GM19395 (cell line): ENCODE measurements at regions not wholly inside any gene's neighbourhood (a gene's known extent, or its start where the extent isn't known, plus 50 kb on each side); places are given as distances from the start of the nearest gene placed in this dataset.

ENCODE experiments used
- ATAC-seq: cut with Tn5 transposase; IDR thresholded peaks from one replicate; pipeline ENCODE4 v1.9.1; 2021; ENCODE audit warnings: mild to moderate bottlenecking, moderate library complexity; ENCODE audit not compliant: unreplicated experiment

DNA sequence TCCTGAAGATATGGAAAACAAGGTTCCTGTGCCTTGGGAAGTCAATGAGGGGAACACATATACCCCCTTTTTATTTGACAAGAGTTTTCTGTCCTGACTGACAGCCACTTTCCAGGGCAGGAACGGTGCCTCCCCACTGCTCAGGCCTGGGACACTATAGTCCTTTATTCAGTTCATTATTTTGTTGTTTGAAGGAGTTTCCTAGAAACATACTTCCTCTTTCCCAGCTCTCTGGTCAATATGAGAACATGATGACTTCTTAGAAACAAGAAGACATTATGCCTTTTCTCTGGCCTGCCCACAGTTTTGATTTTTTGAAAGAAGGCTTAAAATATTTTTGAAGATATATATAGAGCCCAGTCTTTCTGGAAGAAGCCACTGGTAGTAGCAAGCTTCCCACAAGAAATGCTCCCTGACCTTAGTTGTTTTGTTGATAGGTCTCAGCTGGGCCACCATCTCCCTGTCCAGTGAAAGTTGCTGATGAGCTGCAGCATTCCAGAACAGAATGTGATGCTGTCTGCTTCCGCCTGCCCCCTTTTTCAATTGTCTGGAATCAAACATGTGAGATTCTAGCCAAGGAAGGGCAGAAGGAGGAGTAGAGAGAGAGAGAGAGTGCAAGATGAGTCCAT, 122.7 kb upstream of the ADRA1D start:
- ATAC-seq, result no peak

DNA sequence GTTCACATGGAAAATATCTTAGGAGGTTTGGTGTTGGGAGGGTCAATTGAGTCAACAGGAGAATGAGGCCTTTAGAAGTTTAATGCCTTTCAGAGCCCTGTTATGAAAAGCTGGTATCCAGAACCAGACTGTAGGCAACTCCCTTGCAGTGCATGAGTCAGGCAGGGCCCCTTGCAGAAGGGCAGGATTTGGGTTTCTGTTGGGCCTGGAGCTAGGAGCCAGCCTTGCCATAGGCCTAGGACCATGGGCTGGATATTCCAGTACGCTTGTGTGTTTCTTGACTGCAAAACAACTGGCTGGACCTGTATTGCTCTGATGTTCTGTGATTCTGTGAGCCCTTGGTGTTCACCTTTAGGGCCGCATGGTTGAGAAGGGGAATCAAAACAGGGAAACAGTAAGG, 121.8 kb upstream of the ADRA1D start:
- no peak for ATAC-seq

DNA sequence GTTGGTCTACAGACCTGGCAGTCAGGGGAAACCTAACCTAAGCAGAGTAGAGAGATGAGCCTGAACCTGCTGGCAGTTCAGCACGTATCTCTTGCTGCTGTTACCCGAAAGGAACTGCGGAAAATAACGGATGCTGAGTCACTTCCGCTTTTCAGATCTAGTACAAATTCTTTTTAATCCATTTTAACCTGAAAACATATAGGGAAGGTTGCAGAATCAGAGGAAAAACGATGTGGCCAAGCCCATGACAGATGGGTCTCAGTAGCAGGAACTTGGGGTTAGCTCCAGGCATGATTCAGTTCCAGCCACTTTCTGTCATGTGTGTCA, 120.7 kb upstream of the ADRA1D start:
- ATAC-seq, result peak; percentile 76

DNA sequence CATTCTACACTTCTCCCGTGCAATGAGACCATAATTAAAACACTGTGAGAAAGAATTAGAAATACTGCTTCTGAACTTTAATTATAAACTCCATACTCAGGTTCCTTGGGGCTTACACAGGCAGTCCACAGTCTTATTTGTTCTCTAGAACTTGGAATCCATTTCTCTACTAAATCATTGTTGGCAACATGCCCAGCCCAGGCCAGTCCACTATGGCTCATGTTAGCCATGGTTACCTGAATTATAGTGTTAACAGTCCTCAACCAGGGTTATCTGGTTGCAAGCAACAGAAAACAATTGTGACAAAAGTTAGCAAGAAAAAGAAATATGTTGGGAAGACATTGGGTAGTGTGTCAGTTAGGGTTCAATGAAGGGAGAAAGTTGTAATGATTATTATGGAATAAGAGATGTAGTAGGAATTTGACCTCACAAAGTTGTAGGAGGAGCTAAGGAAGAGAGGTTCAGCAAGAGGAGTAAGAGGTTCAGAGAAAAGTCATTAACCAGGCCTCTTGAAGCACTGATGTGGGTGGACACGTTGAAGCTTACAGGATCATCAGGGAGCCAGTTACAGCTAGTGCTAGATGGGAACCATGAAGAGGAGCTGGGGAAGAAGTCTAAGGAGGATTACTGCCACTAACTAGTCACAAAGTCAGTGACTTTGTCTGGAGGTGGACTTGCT, 120.2 kb upstream of the ADRA1D start:
- ATAC-seq, result peak; percentile 41

DNA sequence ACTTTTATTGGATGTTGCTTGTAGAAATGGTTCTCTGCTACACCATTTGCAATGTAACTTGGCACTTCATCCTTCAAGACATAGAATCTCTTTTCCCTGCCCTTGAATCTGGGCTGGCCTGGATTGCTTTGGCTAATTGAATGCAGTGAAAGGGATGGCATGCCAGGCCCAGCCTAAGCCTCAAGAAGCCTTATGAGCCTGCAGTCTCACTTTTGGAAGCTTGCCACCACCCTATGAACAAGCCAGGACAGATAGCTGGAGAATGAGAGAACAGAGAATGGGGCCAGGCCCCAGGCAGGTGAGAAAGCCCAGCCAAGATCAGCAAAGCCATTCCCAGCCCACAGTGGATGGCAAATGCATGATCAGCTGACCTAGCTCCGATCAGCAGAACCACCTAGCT, 117.0 kb upstream of the ADRA1D start:
- ATAC-seq, result no peak

DNA sequence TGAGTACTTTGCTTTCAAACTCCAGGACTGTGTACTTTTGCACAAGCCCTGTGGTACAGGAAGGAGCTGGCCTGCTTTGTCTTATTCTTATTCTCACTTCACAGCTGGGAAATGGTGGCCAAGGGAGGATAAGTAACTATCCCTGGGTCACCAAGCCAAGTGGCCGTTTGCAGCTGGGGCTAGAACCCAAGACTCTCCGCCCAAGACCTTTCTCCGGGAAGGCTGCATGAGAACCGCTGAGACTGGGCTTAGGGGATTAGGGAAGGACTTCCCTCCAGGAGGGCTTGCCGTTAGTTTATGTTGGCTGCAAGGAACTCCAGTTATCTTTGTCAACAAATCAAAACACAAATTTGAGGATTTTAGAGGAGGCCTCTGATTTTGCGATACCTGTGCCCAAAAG, 109.5 kb upstream of the ADRA1D start:
- ATAC-seq, result no peak

DNA sequence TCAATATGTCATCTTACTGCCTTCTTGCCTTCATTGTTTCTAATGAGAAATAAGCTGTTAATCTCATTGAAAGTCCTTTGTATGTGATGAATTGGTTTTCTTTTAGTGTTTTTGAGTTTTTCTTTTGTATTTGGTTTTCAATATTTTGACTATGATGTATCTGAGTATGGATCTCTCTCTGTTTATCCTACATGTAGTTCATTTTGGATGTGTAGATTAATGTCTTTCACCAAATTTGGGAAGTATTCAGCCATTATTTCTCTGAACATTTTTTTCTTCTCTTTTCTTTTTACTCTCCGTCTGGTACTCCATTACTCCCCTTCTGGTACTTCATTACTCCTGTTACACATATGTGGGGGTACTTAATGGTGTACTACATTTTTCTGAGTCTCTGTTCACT, 103.3 kb upstream of the ADRA1D start:
- no peak for ATAC-seq

DNA sequence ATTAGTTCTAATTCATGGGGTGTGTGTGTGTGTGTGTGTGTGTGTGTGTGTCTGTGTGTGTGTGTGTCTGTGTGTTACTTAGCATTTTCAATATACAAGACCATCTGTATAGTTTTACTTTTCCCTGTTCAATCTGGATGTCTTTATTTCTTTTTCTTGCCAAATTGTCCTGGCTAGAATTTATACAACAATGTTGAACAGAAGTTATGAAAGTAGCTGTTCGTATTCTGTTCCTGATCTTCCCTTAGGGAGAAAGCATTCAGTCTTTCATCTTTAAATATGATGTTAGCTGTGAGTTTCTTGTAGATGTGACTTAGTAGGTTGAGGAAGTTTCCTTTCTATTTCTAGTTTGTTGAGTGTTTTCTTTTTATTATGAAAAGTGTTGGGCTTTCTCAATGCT, 101.0 kb upstream of the ADRA1D start:
- no peak for ATAC-seq

DNA sequence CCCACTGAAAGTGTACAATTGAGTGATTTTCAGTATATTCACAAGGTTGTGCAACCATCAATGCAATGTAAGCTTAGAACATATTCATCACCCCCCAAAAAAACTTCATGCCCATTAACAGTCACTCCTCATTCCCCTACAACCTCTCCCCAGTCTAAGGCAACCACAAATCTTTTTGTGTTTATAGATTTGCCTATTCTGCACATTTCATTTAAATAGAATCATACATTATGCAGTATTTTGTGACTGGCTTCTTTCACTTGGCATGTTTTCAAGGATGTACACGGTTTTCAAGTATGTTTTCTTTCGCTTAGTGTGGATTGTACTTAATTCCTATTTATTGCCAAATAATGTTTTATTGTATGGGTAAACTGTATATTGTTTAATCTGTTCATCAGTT, 95.6 kb upstream of the ADRA1D start:
- ATAC-seq, result no peak

DNA sequence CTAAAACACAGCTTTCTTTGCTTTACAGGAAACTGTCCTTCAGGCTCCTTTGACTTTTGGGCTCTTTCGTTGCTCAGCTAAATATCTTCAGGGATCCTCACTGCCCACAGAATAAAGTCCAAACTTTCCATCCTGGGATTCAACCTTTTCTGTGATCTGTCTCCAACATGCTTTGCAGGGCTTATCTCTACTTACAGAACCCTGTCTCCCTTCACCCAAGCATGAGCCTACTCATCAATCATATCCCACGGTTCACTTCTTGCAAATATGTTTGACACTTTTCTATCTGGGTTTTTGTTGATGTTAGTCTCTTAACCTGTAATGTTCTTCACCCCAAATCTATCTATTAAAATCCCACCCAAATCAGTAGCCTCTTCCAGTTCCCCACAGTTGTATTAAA, 93.5 kb upstream of the ADRA1D start:
- no peak for ATAC-seq

DNA sequence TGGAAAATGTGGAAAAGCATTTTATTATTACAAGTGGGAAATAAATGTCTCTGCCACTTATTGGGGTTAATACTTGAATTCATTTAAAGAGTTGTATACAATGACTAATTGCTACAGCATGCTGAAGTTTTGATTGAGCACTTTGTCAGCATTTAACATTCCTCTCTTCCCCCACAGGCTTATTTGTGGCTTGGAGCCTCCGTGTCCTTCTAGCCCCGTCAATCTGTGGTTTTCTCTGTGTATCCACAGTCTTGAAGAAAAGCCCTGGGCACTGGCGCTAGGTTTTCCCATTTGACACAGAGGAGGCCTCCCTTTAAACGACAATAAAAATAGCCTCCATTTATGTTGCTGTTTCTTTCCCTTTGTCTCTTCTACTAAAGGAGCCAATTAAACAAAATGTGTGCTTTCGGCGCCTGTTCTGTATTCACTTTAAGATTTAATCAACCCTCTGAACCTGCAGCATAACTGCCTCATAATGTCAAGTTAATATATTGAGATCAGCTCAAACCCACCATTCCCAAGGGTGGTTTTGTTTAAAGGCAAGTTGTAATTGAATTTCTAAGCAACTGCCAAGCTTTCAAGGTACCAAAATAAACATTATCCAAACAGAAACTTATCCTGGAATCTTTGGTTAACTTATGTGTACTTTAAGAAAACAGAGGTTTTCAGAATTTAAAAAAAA, 92.9 kb upstream of the ADRA1D start:
- ATAC-seq, result no peak

DNA sequence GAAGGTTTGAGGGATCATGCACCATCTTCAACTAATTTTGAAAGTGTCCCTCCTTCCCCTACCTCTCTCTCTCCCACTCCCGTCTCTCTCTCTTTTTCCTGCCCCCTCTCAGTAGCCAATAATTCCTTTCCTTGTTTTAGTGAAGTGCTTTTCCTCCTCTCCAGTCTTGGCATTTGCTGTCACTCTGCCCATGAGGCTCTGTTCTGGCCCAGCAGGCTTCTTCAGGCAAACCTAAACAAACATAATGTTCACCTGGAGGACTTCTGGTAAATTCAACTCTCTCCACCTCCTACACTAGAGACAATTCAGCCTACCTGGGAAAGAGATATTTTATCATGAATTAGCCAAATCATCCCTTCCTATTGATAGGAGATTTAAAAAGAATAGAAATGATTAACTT, 86.6 kb upstream of the ADRA1D start:
- ATAC-seq, result no peak

DNA sequence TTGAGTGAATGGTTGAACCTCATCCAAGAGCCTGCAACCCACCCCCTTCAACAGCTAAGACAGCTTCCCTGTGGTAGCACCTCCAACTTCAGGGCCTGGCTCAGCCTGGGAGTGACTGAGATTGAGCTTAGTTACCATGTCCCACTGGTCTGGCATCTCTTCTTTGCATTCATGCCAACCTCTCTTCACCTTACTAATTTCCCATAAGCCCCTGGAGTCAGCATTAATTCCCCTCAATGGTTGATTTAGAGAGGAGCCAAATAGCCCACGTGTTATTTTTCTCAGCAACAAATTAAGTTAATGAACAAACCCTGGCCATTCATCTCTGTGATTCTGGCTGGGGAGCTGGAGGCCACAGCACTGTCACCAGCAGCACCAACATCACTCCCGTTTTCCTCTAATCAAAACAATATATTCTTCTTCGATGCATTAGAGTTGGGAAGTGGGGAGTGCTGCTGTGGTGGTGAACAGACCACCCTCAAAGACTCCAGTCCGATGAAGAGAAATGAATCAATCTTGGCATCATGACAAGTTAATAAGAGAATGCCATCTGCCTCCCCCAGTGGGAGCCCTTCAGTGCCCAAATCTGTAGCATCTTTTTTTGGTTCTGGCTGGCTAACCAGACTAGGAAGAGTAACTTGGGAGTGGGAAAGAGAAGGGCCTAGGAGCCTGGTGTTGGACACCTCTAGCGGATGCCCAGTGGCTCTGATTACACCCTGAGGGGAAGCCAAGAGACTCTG, 83.2 kb upstream of the ADRA1D start:
- no peak for ATAC-seq

DNA sequence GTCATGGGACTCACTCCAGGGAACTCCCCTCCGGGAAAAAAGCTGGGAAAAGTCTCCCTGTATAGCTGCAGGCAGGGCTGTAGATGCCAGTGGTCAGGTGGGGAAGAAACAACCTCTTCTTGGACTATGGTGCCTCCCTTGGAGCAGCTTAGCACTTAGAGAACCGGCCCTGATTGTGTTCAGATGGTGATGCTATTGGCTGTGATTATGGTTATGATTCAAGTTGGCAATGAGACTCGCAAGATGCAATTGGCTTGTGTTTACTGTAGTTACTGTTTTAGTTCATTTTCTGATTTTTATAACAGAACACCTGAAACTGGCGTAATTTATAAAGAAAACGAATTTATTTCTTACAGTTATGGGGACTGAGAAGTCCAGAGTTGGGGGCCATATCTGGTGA, 80.9 kb upstream of the ADRA1D start:
- no peak for ATAC-seq

DNA sequence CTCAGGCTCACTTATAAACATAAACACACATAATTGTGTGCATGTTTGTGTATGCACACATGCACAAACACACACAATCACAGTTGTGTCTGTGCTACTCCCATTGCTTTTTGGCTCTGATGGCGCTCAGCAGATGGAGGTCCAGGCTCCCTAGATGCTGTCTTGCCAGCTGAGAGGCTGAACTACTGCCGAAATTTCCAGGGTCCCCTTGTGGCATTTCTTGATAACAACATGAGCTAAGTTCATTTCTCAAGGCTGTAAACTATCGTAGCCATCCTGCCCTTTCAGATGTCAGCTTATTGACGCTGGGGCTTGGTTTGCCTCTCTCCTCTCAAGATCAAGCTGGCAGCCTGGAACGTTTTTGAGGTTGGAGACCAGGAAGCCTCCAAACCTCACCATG, 80.1 kb upstream of the ADRA1D start:
- ATAC-seq, result no peak

DNA sequence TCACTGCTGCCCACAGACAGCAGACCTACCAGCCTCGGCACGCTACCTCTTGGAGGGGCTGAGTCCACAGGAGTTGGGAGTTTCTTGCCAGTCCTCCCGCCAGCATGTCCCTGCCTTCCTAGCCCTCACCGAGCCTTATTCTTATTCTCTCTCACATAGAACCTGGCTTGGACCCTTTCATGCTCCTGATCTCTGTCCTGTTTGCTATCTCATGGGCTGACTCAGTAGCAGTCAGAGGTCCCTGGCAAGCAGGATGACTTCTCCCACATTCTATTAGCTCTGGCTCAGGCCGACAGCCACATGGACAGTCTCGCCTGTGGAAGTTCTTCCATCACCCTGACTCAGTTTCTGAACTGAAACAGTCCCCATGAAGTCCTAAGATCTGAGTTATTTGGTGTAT, 79.5 kb upstream of the ADRA1D start:
- ATAC-seq, result no peak

DNA sequence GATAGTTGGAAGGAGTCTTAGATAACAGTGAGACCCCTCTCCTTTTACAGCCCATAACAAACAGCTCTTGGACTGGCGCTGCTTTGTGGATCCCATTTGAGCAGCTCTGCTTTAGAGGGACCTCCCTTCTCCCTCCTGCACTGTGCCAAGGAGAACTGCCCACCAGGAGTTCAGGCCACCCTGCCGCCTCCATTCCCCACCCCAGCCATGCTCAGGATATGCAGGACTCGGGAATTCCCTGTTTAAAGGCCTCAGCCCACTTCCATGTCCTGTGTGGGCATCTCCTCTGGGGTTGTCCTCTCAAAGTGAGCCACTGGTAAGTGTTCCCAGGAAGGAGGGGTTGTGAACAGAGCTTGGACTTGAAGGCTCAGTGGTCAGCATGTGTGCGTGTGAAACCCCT, 78.9 kb upstream of the ADRA1D start:
- ATAC-seq, result no peak

DNA sequence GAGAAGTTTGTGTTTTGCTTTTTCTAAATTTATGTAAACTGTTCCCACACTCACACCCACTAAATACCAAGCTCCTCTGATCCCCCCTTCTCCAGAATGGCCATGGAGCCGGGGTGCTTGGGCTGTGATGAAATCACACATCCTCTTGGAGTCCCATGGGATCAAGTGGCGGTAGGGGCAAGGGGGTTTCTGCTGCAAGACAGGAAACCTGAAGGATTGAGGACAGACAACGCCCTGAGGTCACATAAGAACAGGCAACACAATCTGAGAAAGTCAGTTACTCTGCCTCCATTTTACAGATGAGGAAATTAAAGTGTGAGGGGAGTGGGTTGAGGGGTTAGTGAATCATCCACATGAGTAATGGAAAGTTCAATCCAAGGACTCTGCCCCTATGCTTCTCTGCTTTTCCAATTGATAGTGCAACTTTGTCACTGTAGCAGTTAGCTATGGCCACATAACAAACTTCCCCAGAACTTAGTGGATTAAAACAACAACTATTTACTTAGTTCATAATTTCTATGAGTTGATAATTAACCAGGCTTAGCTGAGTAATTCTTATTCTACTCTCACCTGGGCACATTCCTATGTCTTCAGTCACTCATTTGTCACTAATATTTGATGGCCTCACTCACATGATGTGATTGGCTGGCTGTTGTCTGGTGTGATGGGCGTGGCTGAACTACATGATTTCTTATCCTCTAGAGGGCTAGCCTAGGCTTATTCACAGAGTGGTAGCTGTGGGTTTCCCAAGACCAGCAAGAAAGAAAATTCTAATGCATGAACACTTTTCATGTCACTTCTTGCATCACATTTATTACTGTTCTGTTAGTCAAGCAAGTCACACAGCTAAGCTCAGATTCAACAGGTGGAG, 77.3 kb upstream of the ADRA1D start:
- ATAC-seq, result no peak

DNA sequence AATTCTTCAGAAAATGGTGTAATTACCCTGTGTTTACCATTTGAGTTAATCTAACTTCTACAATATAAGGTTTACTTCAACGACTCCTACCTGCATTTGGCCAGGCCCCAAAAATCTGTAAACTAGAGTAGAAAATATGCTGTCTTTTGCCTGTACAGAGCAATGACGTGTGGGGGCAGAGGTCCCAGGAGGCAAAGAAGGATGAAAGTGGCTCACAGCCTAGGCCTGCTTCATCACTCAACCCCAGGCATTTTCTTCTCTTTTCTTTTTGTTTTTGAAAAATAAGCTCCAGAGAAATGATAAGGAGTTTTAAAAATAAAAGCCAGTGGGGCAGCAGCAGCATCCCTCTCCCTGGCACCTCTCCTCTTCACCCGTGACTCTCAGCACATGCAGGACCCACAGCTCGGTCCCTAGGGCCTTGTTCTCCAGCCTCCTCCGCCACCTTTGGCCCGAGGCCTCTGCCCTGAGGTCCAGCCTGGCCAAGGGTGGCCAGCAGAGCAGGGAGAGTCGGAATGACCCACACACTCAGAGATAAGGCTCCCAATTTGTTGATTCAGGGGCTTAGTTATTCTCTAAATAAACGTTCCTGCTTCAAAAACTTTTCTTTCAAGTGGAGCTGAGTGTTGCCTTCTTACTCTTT, 76.6 kb upstream of the ADRA1D start:
- no peak for ATAC-seq

DNA sequence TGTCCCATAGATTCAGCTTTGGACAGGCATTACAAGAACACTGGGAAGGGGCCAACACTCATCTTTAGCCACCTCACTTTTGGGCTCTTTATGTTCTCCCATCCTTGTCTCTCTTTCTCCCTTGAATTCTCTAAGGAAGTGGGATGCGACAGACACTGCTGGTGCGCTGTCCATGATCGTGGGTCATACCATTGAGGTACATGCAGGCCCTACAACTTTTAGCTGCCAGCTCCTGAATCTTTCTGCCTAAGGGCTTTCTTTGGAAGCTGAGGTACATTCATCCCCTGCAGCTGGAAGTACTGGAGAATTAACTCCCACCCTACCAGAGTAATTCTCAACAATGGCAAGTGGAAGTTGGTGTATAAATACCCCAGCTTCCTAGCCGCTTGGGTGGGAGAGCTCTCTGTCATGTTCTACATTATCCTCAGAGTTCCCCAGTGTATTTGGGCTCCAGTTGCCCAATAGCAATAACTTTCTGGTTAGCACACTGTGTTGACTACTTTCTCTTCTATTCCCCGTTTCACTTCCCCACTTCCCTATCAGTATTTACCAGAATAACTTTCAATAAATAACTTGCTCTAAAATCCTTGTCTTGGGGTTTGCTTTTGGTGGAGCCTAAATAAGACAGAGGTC, 75.6 kb upstream of the ADRA1D start:
- no peak for ATAC-seq
